ENCODE measurements at regions not wholly inside any gene's neighbourhood (a gene's known extent, or its start where the extent isn't known, plus 50 kb on each side); places are given as distances from the start of the nearest gene placed in this dataset.

GRCh38 chr2:223442847-223443246, 159.3 kb downstream of the SCG2 start:
- 55 to 63% methylated on average over 2 of the region's 2 CpGs for WGBS, 2 donors
- DNase-seq = no peak
- H3K9me3 ChIP-seq (ENCODE audit: control insufficient read depth in 4 of 4, insufficient read depth in 3 of 4, low read length in 3 of 4) = no peaks in the 10 kb centered on the region

GRCh38 chr2:223450246-223450645, 151.9 kb downstream of the SCG2 start:
- 78 to 85% methylated on average over 3 of the region's 3 CpGs for WGBS, 2 donors
- DNase-seq (no peak), ATAC-seq (ENCODE audit: insufficient read depth, low FRiP score) (no peak)
- no peak for TF ChIP-seq CTCF (IDR thresholded peaks at IDR 0.05; ENCODE audit: control extremely low read depth, extremely low read depth)
- no peaks in the 10 kb centered on the region for H3K27me3 ChIP-seq (ENCODE audit: control insufficient read depth in 3 of 3, insufficient read depth in 3 of 3, low read length in 2 of 3)
- no peaks in the 10 kb centered on the region for H3K4me1 ChIP-seq (ENCODE audit: control insufficient read depth in 5 of 5, insufficient read depth in 5 of 5, low read length in 5 of 5)
- no peak overlapping the region for H3K4me3 ChIP-seq
- no peak overlapping the region for H3K27ac ChIP-seq (ENCODE audit: low read depth in 1 of 2, low read length in 1 of 2)
- no peaks in the 10 kb centered on the region for H3K36me3 ChIP-seq (ENCODE audit: control insufficient read depth in 4 of 4, insufficient read depth in 4 of 4, low read length in 4 of 4)
- no peaks in the 10 kb centered on the region for H3K9me3 ChIP-seq (ENCODE audit: control insufficient read depth in 4 of 4, insufficient read depth in 3 of 4, low read length in 3 of 4)
- no peak overlapping the region for H3K9ac ChIP-seq (ENCODE audit: insufficient read depth in 1 of 2, low read length in 2 of 2)

More at GRCh38 chr2:223442847-223443246, 159.3 kb downstream of the SCG2 start:
- no peaks in the 10 kb centered on the region for H3K4me1 ChIP-seq (ENCODE audit: control insufficient read depth in 5 of 5, insufficient read depth in 5 of 5, low read length in 5 of 5)
- no peak overlapping the region for H3K27ac ChIP-seq (ENCODE audit: low read depth in 1 of 2, low read length in 1 of 2)
- no peaks in the 10 kb centered on the region for H3K27me3 ChIP-seq (ENCODE audit: control insufficient read depth in 3 of 3, insufficient read depth in 3 of 3, low read length in 2 of 3)
- H3K4me3 ChIP-seq = no peak overlapping the region
- no peak overlapping the region for H3K9ac ChIP-seq (ENCODE audit: insufficient read depth in 1 of 2, low read length in 2 of 2)
- H3K36me3 ChIP-seq (ENCODE audit: control insufficient read depth in 4 of 4, insufficient read depth in 4 of 4, low read length in 4 of 4) = no peaks in the 10 kb centered on the region
- no peak for TF ChIP-seq CTCF (IDR thresholded peaks at IDR 0.05; ENCODE audit: control extremely low read depth, extremely low read depth)
- ATAC-seq (ENCODE audit: insufficient read depth, low FRiP score) = no peak

- ATAC-seq (ENCODE audit: insufficient read depth, low FRiP score) (no peak), DNase-seq (no peak)
- Histone ChIP-seq H3K27me3 (ENCODE audit: control insufficient read depth in 3 of 3, insufficient read depth in 3 of 3, low read length in 2 of 3) (no peaks in the 10 kb centered on the region), H3K9me3 (ENCODE audit: control insufficient read depth in 4 of 4, insufficient read depth in 3 of 4, low read length in 3 of 4) (no peaks in the 10 kb centered on the region), H3K4me1 (ENCODE audit: control insufficient read depth in 5 of 5, insufficient read depth in 5 of 5, low read length in 5 of 5) (no peaks in the 10 kb centered on the region), H3K27ac (ENCODE audit: low read depth in 1 of 2, low read length in 1 of 2) (no peak overlapping the region), H3K4me3 (no peak overlapping the region), H3K36me3 (ENCODE audit: control insufficient read depth in 4 of 4, insufficient read depth in 4 of 4, low read length in 4 of 4) (no peaks in the 10 kb centered on the region), H3K9ac (ENCODE audit: insufficient read depth in 1 of 2, low read length in 2 of 2) (no peak overlapping the region)
- no peak for TF ChIP-seq CTCF (IDR thresholded peaks at IDR 0.05; ENCODE audit: control extremely low read depth, extremely low read depth)
- WGBS, 2 donors = 49 to 50% methylated on average over 2 of the region's 2 CpGs
Observed at GRCh38 chr2:223457301-223457700, 144.9 kb downstream of the SCG2 start.

- ATAC-seq (ENCODE audit: insufficient read depth, low FRiP score) = no peak
- no peaks in the 10 kb centered on the region for H3K27me3 ChIP-seq (ENCODE audit: control insufficient read depth in 3 of 3, insufficient read depth in 3 of 3, low read length in 2 of 3)
- WGBS, 2 donors = 41 to 51% methylated on average over 4 of the region's 4 CpGs
Observed at GRCh38 chr2:223459328-223459939, 142.7 kb downstream of the SCG2 start.

More at GRCh38 chr2:223459328-223459939, 142.7 kb downstream of the SCG2 start:
- Histone ChIP-seq H3K4me3 (no peak overlapping the region), H3K27ac (ENCODE audit: low read depth in 1 of 2, low read length in 1 of 2) (no peak overlapping the region), H3K36me3 (ENCODE audit: control insufficient read depth in 4 of 4, insufficient read depth in 4 of 4, low read length in 4 of 4) (no peaks in the 10 kb centered on the region), H3K9ac (ENCODE audit: insufficient read depth in 1 of 2, low read length in 2 of 2) (no peak overlapping the region), H3K4me1 (ENCODE audit: control insufficient read depth in 5 of 5, insufficient read depth in 5 of 5, low read length in 5 of 5) (no peaks in the 10 kb centered on the region), H3K9me3 (ENCODE audit: control insufficient read depth in 4 of 4, insufficient read depth in 3 of 4, low read length in 3 of 4) (no peaks in the 10 kb centered on the region)
- DNase-seq = peak in 2 of 3 donors; percentile 12 to 30
- TF ChIP-seq CTCF (IDR thresholded peaks at IDR 0.05; ENCODE audit: control extremely low read depth, extremely low read depth) = no peak

Measured in lung (tissue), 11 donors.